WI38 (cell line): ENCODE measurements at regions not wholly inside any gene's neighbourhood (a gene's known extent, or its start where the extent isn't known, plus 50 kb on each side); places are given as distances from the start of the nearest gene placed in this dataset.

Experiments
- H3K4me3 ChIP-seq: 2 replicates; pipeline ENCODE4 v1.5.1; 2011; ENCODE audit warnings: low read depth, mild to moderate bottlenecking, control low read depth, low read length
- CTCF ChIP-seq: IDR thresholded peaks from 2 replicates; pipeline ENCODE4 v1.5.1; 2012; ENCODE audit warnings: low read depth, mild to moderate bottlenecking, control low read depth, low read length

GRCh38 chr16:81164958-81165357 is 68.8 kb upstream of the GCSH start:
- H3K4me3 ChIP-seq: no peak overlapping the region
- no peak for TF ChIP-seq CTCF

- H3K4me3 ChIP-seq: no peak overlapping the region
- no peak for TF ChIP-seq CTCF
Observed at GRCh38 chr16:81164481-81164880, 68.3 kb upstream of the GCSH start.

GRCh38 chr16:81163671-81164070 is 67.5 kb upstream of the GCSH start:
- H3K4me3 ChIP-seq: no peak overlapping the region
- TF ChIP-seq CTCF: no peak

- no peak overlapping the region for H3K4me3 ChIP-seq
- no peak for TF ChIP-seq CTCF
Observed at GRCh38 chr16:81158964-81159363, 62.8 kb upstream of the GCSH start.

- TF ChIP-seq CTCF: no peak
- no peak overlapping the region for H3K4me3 ChIP-seq
Observed at GRCh38 chr16:81155769-81156168, 59.6 kb upstream of the GCSH start.

GRCh38 chr16:81151648-81152310 is 55.6 kb upstream of the GCSH start:
- H3K4me3 ChIP-seq: no peak overlapping the region
- no peak for TF ChIP-seq CTCF

GRCh38 chr16:81149614-81150013 is 53.4 kb upstream of the GCSH start:
- TF ChIP-seq CTCF: no peak
- H3K4me3 ChIP-seq: no peak overlapping the region
